ENCODE measurements at regions not wholly inside any gene's neighbourhood (a gene's known extent, or its start where the extent isn't known, plus 50 kb on each side); places are given as distances from the start of the nearest gene placed in this dataset.

DNA sequence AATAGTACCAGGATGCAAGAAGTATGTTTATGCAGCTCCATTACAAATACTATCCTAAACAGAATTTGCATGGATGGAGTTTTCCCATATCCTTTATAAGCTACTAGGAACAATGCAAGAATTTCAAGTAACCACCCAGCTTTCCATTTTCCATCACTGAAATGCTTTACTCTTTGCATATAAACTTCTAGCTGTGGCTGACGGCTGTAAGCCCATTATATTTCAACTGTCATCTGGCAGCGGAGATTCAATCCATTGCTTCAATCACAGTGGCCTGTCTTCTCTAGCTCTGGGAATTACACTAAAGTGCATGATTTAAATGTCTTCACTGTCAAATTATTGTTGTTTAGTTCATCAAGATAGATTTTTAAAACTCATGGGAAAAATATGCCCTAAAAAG lies 64.2 kb upstream of the PAM start:
- no peak overlapping the region for H2AFZ ChIP-seq (ENCODE audit: low read length, unreplicated experiment)
- no peaks in the 10 kb centered on the region for H3K4me1 ChIP-seq (ENCODE audit: control insufficient read depth, insufficient read depth, low read length, unreplicated experiment)
- H3K4me3 ChIP-seq (ENCODE audit: low read depth, low read length), result no peak overlapping the region
- H3K79me2 ChIP-seq (ENCODE audit: control insufficient read depth, insufficient read depth, low read length, unreplicated experiment), result no peaks in the 10 kb centered on the region
- H3K36me3 ChIP-seq (ENCODE audit: insufficient read depth, low read length), result no peaks in the 10 kb centered on the region
- H3K27me3 ChIP-seq (ENCODE audit: insufficient read depth, low read length), result no peaks in the 10 kb centered on the region
- H3K27ac ChIP-seq (ENCODE audit: low read depth, low read length), result no peak overlapping the region

DNA sequence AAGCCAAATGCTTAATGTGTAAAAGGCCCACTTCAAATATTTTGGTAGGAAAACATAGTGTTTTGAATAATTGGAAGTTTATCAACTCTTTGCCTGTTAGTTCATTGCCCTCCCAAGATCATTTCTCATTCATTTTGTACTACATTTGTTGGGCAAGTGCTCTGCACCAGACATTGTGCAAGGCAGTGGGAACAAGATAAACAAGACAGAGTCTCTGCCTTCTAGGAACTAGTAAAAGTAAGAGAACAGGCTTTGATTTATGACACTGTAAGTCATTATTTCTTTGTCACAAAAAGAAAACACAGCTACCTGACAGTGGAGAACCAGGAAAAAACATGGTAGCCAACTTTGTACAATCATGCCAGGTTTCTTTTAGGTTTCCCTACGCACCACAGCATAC lies 63.7 kb upstream of the PAM start:
- Histone ChIP-seq H3K27me3 (ENCODE audit: insufficient read depth, low read length) (no peaks in the 10 kb centered on the region), H2AFZ (ENCODE audit: low read length, unreplicated experiment) (no peak overlapping the region), H3K36me3 (ENCODE audit: insufficient read depth, low read length) (no peaks in the 10 kb centered on the region), H3K79me2 (ENCODE audit: control insufficient read depth, insufficient read depth, low read length, unreplicated experiment) (no peaks in the 10 kb centered on the region), H3K27ac (ENCODE audit: low read depth, low read length) (no peak overlapping the region), H3K4me3 (ENCODE audit: low read depth, low read length) (no peak overlapping the region), H3K4me1 (ENCODE audit: control insufficient read depth, insufficient read depth, low read length, unreplicated experiment) (no peaks in the 10 kb centered on the region)

DNA sequence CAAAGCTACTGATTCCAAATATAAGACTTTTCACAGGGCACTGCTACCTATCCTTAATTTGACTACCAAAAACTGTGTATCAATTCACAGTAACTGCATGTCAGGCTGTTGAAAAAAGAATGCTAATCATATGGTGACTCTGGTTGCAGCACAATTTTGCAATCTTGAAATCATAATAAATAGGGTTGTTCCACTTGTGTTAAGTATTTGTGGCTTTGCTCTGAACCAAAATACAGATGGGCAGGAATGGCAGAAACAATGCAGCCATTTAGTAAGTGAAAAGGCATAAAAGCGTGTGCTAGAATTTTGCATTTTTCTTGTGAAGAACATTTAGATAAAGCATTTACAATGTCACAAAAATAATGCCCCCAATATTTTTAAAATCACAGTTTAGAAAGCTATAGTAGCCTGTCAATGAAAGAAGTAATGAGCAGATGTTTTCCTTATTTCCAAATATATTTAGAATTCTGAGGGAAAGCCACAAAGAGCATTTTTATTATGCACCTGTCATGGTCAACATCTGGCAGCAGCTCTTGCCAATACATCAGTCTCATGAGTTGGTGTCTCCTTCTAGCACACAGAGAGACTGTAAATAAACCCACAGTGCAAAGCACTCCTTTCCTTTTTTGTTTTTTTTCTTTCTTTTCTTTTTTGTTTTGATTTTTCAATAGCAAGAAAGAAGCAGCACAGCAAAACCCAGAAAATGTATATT lies 54.8 kb upstream of the PAM start:
- H2AFZ ChIP-seq (ENCODE audit: low read length, unreplicated experiment), result no peak overlapping the region
- no peak overlapping the region for H3K4me3 ChIP-seq (ENCODE audit: low read depth, low read length)
- H3K27me3 ChIP-seq (ENCODE audit: insufficient read depth, low read length), result no peaks in the 10 kb centered on the region
- H3K27ac ChIP-seq (ENCODE audit: low read depth, low read length), result no peak overlapping the region
- H3K36me3 ChIP-seq (ENCODE audit: insufficient read depth, low read length), result no peaks in the 10 kb centered on the region
- H3K79me2 ChIP-seq (ENCODE audit: control insufficient read depth, insufficient read depth, low read length, unreplicated experiment), result no peaks in the 10 kb centered on the region
- no peaks in the 10 kb centered on the region for H3K4me1 ChIP-seq (ENCODE audit: control insufficient read depth, insufficient read depth, low read length, unreplicated experiment)

DNA sequence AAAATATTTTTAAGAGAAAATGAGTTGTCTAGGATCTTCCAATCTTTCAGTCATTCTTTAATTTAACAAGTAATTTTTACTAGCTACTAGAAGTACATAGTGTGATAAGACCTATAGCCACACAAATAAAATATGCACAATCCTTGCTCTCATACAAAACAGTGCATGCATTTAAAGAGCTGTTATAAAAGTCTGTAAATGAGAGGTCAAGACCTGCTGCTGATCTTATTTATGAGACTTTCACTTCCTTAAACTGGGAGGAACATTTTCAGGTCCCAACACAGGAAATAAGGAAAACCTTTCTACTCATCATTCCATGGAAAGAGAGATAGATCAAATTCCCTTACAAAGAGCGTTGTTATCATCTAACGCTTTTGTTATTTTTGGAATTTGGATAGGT lies 54.2 kb upstream of the PAM start:
- Histone ChIP-seq H3K27me3 (ENCODE audit: insufficient read depth, low read length) (no peaks in the 10 kb centered on the region), H3K4me3 (ENCODE audit: low read depth, low read length) (no peak overlapping the region), H3K27ac (ENCODE audit: low read depth, low read length) (no peak overlapping the region), H3K79me2 (ENCODE audit: control insufficient read depth, insufficient read depth, low read length, unreplicated experiment) (no peaks in the 10 kb centered on the region), H3K4me1 (ENCODE audit: control insufficient read depth, insufficient read depth, low read length, unreplicated experiment) (no peaks in the 10 kb centered on the region), H3K36me3 (ENCODE audit: insufficient read depth, low read length) (no peaks in the 10 kb centered on the region), H2AFZ (ENCODE audit: low read length, unreplicated experiment) (no peak overlapping the region)

DNA sequence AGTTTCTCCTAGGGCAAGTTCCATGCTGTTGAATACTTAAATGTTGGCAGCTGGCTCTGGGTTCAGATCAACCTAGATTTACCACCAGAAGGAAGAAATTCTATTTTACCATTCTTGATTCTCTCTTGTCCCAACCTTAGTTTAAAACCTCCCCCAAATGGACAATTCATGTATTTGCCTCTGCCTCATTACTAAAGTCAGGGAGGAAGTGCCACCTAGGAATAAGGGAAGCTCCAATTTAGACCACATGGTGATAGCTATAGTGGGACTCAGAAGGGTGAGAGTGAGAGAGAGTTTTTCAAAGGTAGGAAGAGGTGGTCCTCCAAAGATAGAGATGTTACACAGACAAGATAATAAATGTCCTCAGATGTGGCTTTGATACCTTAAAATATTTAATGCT lies 53.4 kb upstream of the PAM start:
- no peak overlapping the region for H3K27ac ChIP-seq (ENCODE audit: low read depth, low read length)
- H3K27me3 ChIP-seq (ENCODE audit: insufficient read depth, low read length), result no peaks in the 10 kb centered on the region
- no peaks in the 10 kb centered on the region for H3K79me2 ChIP-seq (ENCODE audit: control insufficient read depth, insufficient read depth, low read length, unreplicated experiment)

More for the DNA sequence above, 53.4 kb upstream of the PAM start:
- H2AFZ ChIP-seq (ENCODE audit: low read length, unreplicated experiment), result no peak overlapping the region
- H3K4me3 ChIP-seq (ENCODE audit: low read depth, low read length), result no peak overlapping the region
- H3K4me1 ChIP-seq (ENCODE audit: control insufficient read depth, insufficient read depth, low read length, unreplicated experiment), result no peaks in the 10 kb centered on the region
- no peaks in the 10 kb centered on the region for H3K36me3 ChIP-seq (ENCODE audit: insufficient read depth, low read length)
